DOHH2 (cell line): ENCODE measurements at regions not wholly inside any gene's neighbourhood (a gene's known extent, or its start where the extent isn't known, plus 50 kb on each side); places are given as distances from the start of the nearest gene placed in this dataset.
"Not testable (repeated sequence)": the region's sequence is repeated elsewhere in the genome, so short reads cannot be mapped to it uniquely, and the experiment has no call there.

Experiments used
- H3F3A ChIP-seq: fragments of 200-600 bp; sonication (generic), shearing (Covaris generic); 2 replicates; pipeline ENCODE4 v1.6.0; 2016; ENCODE audit warnings: antibody characterized with exemption, mild to moderate bottlenecking; ENCODE audit not compliant: control insufficient read depth, insufficient read depth
- H3K27ac ChIP-seq: fragments of 200-600 bp; sonication (generic); 2 replicates; pipeline ENCODE4 v1.5.1; 2014; ENCODE audit warnings: low read depth, mild to moderate bottlenecking, low read length, moderate library complexity
- H3K27me3 ChIP-seq: fragments of 200-600 bp; sonication (generic); 2 replicates; pipeline ENCODE4 v1.6.1; 2014; ENCODE audit warnings: mild to moderate bottlenecking, low read length, mixed read lengths; ENCODE audit not compliant: control insufficient read depth
- H3K36me3 ChIP-seq: fragments of 200-600 bp; sonication (generic); 2 replicates; pipeline ENCODE4 v1.6.1; 2014; ENCODE audit warnings: mild to moderate bottlenecking, low read length, moderate library complexity, mixed read lengths; ENCODE audit not compliant: control insufficient read depth
- H3K4me1 ChIP-seq: fragments of 200-600 bp; sonication (generic); 2 replicates; pipeline ENCODE4 v1.6.1; 2014; ENCODE audit warnings: mild to moderate bottlenecking, low read length, mixed read lengths; ENCODE audit not compliant: control insufficient read depth
- H3K4me2 ChIP-seq: fragments of 200-600 bp; sonication (generic); 2 replicates; pipeline ENCODE4 v1.6.0; 2014; ENCODE audit warnings: mild to moderate bottlenecking, low read length, moderate library complexity
- H3K4me3 ChIP-seq: fragments of 200-600 bp; sonication (generic); 2 replicates; pipeline ENCODE4 v1.5.1; 2014; ENCODE audit warnings: mild to moderate bottlenecking, low read length, mixed read lengths
- H3K79me2 ChIP-seq: fragments of 200-600 bp; sonication (generic); 2 replicates; pipeline ENCODE4 v1.6.1; 2014; ENCODE audit warnings: mild to moderate bottlenecking, low read length, mixed read lengths; ENCODE audit not compliant: control insufficient read depth
- H3K9me2 ChIP-seq: fragments of 200-600 bp; sonication (generic); replicated peaks from 2 replicates; pipeline ENCODE4 v1.6.1; 2014; ENCODE audit warnings: mild to moderate bottlenecking, low read length, mixed read lengths; ENCODE audit not compliant: control insufficient read depth
- H3K9me3 ChIP-seq: fragments of 200-600 bp; sonication (generic); 2 replicates; pipeline ENCODE4 v1.6.1; 2014; ENCODE audit warnings: antibody characterized with exemption, low read length, mixed read lengths; ENCODE audit not compliant: control insufficient read depth, insufficient read depth
- H4K20me1 ChIP-seq: fragments of 200-600 bp; sonication (generic); 2 replicates; pipeline ENCODE4 v1.6.0; 2014; ENCODE audit warnings: low read depth, mild to moderate bottlenecking, antibody characterized with exemption, low read length, moderate library complexity; ENCODE audit not compliant: control insufficient read depth, insufficient read depth
- EZH2phosphoT487 ChIP-seq: fragments of 200-600 bp; sonication (generic); IDR thresholded peaks from 2 replicates; pipeline ENCODE4 v1.6.1; 2017; ENCODE audit warnings: borderline replicate concordance, mild to moderate bottlenecking, antibody characterized with exemption, low read length, moderate library complexity, mixed read lengths
- TF ChIP-seq, protein P1 (sequence below): fragments of 200-600 bp; sonication (generic); IDR thresholded peaks from one replicate; pipeline ENCODE4 v1.5.1; 2014; ENCODE audit warnings: antibody characterized with exemption, mild to moderate bottlenecking, low read depth, low read length; ENCODE audit not compliant: poor library complexity, severe bottlenecking

DNA sequence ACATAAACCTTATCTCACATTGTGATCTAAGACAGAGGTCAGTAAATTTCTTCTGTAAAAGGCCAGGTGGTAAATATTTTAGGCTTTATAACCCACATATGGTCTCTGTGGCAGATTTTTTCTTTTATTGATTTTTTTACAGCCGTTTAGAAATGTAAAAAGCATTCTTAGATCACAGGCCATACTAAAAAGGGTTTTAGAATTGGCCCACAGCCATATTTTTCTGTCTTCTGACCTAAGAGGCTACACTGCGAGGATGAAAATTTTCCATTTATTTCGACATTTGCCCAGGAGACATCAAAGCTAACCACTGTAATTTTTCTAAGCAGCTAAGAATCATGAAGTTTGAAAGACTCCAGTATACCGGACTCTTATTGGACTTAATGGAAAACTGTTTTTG, 377.2 kb upstream of the SGO1 start:
- Histone ChIP-seq H3K9me2 (no peaks in the 10 kb centered on the region; the same call in 1 of the 2 replicates), H3K4me1 (no peaks in the 10 kb centered on the region), H3K4me2 (no peak overlapping the region), H3K9me3 (no peaks in the 10 kb centered on the region), H3K27me3 (no peaks in the 10 kb centered on the region), H3F3A (no peaks in the 10 kb centered on the region), H3K4me3 (no peak overlapping the region), H4K20me1 (no peaks in the 10 kb centered on the region), H3K27ac (no peak overlapping the region), H3K36me3 (no peaks in the 10 kb centered on the region), H3K79me2 (no peaks in the 10 kb centered on the region)
- TF ChIP-seq, protein P1, sequence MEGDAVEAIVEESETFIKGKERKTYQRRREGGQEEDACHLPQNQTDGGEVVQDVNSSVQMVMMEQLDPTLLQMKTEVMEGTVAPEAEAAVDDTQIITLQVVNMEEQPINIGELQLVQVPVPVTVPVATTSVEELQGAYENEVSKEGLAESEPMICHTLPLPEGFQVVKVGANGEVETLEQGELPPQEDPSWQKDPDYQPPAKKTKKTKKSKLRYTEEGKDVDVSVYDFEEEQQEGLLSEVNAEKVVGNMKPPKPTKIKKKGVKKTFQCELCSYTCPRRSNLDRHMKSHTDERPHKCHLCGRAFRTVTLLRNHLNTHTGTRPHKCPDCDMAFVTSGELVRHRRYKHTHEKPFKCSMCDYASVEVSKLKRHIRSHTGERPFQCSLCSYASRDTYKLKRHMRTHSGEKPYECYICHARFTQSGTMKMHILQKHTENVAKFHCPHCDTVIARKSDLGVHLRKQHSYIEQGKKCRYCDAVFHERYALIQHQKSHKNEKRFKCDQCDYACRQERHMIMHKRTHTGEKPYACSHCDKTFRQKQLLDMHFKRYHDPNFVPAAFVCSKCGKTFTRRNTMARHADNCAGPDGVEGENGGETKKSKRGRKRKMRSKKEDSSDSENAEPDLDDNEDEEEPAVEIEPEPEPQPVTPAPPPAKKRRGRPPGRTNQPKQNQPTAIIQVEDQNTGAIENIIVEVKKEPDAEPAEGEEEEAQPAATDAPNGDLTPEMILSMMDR, result no peak
- no peak for TF ChIP-seq EZH2phosphoT487

DNA sequence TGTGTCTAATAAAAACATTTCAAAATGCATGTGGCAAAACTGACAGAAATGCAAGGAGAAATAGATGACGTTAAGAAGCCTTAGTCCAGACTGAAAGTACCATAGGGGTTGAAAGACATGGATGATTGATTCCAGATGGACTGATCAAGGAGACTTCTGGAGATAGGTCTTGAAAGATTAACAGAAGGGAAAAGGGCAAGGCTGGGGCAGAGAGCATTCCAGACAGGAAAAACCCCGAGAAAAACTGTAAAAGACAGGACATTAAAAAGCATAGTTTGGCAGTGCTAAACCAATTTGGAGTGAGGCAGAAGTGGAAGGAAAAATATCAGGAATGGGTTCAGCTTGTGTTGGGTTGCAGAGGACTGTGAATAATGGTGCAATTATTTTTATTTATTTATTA, 375.2 kb upstream of the SGO1 start:
- Histone ChIP-seq H3K4me3 (no peak overlapping the region), H3K27me3 (no peaks in the 10 kb centered on the region), H3F3A (no peaks in the 10 kb centered on the region), H3K9me3 (no peaks in the 10 kb centered on the region), H3K4me2 (no peak overlapping the region), H3K4me1 (no peaks in the 10 kb centered on the region), H3K36me3 (no peaks in the 10 kb centered on the region), H3K27ac (no peak overlapping the region), H3K9me2 (no peaks in the 10 kb centered on the region; the same call in 1 of the 2 replicates), H3K79me2 (no peaks in the 10 kb centered on the region), H4K20me1 (no peaks in the 10 kb centered on the region)
- no peak for TF ChIP-seq EZH2phosphoT487
- TF ChIP-seq, protein P1, result no peak

DNA sequence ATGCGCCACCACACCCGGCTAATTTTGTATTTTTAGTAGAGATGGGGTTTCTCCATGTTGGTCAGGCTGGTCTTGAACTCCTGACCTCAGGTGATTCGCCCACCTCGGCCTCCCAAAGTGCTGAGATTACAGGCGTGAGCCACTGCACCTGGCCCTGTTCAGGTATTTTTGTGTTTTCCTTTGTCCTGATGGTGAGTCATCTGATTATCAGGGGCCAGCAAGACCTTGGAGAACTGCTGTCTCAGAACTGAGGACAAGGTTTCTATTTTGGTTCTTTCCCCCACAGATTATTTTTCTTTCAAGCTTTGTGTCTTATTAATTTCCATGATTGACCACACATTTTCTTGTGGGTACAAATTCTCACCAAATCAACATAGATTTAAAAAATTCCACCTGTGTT, 374.4 kb upstream of the SGO1 start:
- not testable (repeated sequence) for H3K36me3 ChIP-seq, H3K4me1 ChIP-seq, H4K20me1 ChIP-seq, H3F3A ChIP-seq, H3K27ac ChIP-seq, H3K79me2 ChIP-seq, H3K4me2 ChIP-seq, H3K27me3 ChIP-seq, H3K9me3 ChIP-seq, H3K4me3 ChIP-seq, H3K9me2 ChIP-seq

GRCh38 chr3:20558161-20558560, 372.2 kb upstream of the SGO1 start:
- Histone ChIP-seq H3F3A (no peaks in the 10 kb centered on the region), H3K27ac (no peak overlapping the region), H3K9me2 (no peaks in the 10 kb centered on the region; the same call in 1 of the 2 replicates), H3K79me2 (no peaks in the 10 kb centered on the region), H3K4me3 (no peak overlapping the region), H3K36me3 (no peaks in the 10 kb centered on the region), H3K4me2 (no peak overlapping the region), H3K4me1 (no peaks in the 10 kb centered on the region), H4K20me1 (no peaks in the 10 kb centered on the region), H3K9me3 (no peaks in the 10 kb centered on the region), H3K27me3 (no peaks in the 10 kb centered on the region)
- no peak for TF ChIP-seq EZH2phosphoT487
- TF ChIP-seq, protein P1, result no peak
